GM11168 (cell line): ENCODE measurements at regions not wholly inside any gene's neighbourhood (a gene's known extent, or its start where the extent isn't known, plus 50 kb on each side); places are given as distances from the start of the nearest gene placed in this dataset.

Source experiments
- in situ Hi-C: fragments of 300-500 bp; cut with MboI; formaldehyde crosslinking; loops from one replicate; pipeline ENCODE4 v1.12.0; 2022; ENCODE audit warnings: low sequenced_read_pairs; ENCODE audit not compliant: unreplicated experiment

GRCh38 chr14:51394384-51394783 is 154.3 kb downstream of the TMX1 start:
- in situ Hi-C loops, result loop anchor here (25.0 kb wide), 1 partner anchor 593 kb away; the partner anchor contains the start of gene RTRAF

- in situ Hi-C loops, result loop anchor here (25.0 kb wide), 1 partner anchor 592 kb away; the partner anchor contains the start of gene RTRAF
Measured at GRCh38 chr14:51394804-51395203, 154.8 kb downstream of the TMX1 start.

GRCh38 chr14:51395361-51395849 is 155.4 kb downstream of the TMX1 start:
- in situ Hi-C loops, result loop anchor here (25.0 kb wide), 1 partner anchor 592 kb away; the partner anchor contains the start of gene RTRAF

- in situ Hi-C loops, result loop anchor here (25.0 kb wide), 1 partner anchor 591 kb away; the partner anchor contains the start of gene RTRAF
Measured at GRCh38 chr14:51396222-51396815, 156.3 kb downstream of the TMX1 start.

DNA sequence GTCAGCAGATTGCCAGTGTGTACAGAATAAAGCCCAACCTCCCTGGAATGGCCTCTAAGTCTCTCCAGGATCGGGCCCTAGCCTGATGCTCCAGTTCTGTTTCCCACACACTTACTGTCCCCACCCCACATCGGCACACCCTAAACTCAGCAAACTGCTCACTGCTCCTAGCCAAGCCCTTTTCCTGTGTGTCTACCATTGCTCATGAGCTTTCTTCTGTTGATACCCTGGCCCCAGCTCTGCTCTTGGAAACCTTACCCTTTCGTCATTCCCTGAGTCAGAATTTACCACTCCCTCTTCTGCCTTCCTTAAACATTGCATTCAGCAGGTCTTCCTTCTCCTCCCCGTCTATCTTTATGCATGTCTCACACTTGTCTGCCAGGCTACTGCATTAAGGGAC is 158.9 kb downstream of the TMX1 start:
- in situ Hi-C loops, result loop anchor here (25.0 kb wide), 1 partner anchor 588 kb away; the partner anchor contains the start of gene RTRAF

DNA sequence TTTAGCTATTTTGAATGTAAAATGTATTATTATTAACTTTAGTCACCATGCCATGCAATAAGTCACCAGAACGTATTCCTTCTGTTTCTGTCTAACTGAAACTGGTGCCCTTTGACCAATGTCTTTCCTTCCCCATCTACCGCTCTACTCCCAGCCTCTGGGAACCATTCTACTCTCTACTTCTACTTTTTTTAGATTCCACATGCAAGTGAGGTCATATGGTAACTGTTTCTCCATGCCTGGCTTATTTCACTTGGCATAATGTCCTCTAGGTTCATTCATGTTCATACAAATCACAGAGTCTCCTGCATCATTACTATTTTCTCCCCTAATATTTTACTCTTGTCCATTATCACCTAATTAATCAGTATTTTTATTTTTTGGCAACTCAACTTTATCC is 160.1 kb downstream of the TMX1 start:
- in situ Hi-C loops, result no loop called here

DNA sequence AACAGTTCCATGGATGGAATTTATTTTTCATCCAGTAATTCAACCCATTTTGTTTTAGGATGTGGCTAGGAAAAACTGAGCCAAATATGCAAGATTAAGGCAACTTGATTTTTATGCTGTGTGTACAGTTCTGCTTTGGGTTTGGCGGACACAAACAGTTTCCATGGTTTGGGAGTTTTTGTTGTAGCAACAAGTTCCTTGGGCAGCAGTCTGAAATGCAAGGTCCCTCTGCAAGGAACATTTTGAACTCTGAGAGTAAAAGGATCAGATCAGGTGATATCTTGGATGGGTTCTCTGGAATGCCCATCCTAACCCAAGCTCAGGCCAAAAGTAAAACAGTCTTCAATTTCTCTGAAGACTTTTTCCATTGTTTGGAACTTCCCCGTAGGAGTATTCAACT is 161.2 kb downstream of the TMX1 start:
- in situ Hi-C loops, result no loop called here

DNA sequence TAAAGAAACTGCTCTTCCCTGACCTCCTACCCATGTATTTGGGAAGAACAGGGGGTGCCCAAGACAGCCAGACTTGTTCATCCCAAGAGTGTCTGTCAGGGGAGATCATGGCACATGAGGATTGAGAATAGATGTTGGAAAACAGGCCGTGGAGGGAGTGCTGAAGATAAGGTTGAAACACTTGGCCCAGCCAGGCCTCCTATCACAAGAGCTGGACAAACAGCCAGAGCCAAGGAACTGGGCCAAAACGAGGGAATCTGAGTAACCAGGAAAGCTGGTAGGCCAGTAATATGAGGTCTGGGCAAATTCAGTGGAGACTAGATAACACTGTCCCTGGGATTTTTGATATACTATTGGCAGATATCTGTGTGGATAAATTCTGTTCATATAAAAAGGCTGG is 161.7 kb downstream of the TMX1 start:
- in situ Hi-C loops, result no loop called here

DNA sequence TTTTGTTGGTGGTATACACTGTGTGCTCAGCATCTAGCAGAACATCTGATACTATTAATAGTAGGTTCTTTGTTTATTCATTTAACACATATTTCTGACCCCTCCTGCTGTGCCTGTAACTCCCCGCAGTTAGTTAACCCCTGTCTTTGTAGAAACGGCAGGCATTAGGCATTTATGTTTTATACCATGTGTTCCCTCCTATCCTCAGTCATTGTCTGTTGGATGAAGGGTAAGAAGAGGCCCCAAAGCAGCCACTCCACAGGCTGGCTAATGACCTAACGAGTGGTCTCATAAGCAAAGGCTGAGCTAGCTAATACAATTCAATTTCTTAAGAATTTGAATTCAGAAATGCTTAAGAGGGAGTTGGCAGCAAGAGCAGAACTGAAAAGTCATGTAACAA is 170.8 kb downstream of the TMX1 start:
- in situ Hi-C loops, result no loop called here

DNA sequence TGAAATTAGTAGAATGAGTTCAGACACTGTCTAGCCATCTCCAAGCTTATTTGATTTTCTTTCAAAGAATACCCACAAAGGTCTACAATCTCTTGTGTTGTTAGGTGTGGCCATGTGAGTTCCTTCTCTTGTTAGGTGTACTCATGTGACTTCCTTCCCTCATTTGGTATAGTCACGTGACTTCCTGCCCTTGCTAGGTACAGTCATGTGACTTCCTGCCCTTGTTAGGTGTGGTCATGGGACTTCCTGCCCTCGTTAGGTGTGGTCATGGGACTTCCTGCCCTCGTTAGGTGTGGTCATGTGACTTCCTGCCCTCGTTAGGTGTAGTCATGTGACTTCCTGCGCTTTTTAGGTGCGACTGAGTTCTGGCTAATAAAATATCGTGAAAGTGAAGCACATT is 179.6 kb downstream of the TMX1 start:
- in situ Hi-C loops, result no loop called here

DNA sequence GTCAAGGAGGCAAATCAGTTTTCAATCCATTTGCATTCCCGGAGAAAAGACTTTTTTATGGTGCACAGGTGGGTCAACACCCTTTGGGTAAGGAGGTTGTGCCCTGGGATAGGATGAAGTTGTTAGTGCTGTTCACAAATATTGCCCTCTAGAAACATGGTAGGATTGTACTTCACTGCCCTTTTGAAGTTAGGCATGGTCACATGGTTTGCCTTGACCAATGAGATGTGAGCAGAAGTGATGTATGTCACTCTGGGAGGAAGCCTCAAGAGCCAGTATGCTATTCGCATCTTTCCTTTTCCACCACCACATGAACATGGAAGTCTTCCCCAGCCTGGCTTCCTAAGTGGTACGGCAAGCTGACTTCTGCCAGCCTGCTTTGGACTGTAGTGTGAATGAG is 182.7 kb downstream of the TMX1 start:
- in situ Hi-C loops, result no loop called here

- in situ Hi-C loops, result no loop called here
Measured at GRCh38 chr14:51424041-51424440, 184.0 kb downstream of the TMX1 start.

DNA sequence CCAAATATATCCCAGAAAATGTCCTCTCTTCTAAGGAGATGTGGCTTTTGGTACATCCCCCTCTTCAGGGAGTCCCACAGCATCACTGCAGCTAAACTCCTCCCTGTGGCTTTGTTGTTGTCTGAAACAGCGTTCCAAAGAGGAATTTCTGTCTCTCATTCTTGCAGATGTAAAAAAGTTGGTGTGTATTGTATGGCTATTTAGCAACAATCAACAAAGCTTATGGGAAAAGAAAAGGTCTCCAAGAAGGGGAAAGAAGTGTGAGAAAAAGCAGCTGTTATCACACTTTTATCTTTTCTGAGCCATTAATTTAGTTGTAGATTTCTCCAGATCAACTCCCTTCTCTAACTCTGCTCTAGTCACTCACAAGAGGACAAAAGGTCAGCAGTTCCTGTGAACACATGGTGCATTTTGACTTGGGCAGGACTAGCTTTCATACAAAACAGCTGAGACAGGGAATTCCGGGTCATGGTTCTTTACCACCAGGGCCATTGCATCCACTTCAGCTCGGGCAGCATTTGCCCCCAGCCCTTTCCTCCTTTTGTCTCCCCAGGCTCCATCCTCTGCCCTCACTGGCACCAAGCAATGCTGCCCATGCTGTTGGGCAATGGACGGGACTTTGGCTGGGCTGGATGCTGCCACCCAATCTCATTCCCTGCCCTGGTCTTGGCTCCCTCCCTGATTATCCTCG is 184.7 kb downstream of the TMX1 start:
- in situ Hi-C loops, result no loop called here

DNA sequence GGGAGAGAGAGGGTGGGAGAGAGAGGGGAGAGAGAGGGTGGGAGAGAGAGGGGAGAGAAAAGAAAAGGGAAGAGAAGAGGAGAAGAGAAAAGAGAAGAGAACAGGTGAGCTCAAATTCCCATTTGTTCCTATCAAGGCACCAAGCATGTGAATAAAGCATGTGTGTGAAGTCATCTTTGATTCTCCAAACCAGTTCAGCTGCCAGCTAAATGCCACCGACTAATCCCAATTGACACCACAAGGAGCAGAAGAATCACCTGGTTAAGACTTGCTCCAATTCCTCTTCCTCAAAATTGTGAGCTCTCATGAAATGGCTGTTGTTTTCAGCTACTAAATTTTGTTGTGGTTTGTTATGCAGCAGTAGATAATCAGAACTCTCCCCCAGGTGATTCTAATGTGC is 188.9 kb downstream of the TMX1 start:
- in situ Hi-C loops, result no loop called here

DNA sequence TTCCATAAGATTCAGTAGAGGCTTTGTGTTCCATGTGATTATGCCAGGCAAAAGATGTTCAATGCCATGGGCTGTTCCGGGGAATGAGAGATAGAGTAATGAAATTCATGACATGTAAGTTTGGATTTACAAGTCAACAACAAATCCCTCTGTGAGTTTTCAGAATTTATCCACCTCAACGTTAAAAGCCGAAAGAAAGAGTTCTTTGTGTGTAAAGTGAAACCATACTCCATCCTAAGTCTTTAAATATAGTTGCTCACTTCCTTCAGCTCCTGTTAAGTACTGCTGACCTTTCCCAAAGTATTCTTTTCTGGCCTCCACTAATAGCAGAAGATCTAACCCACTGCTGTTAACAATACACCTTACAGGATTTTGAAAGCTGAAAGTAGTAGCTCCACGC is 190.0 kb downstream of the TMX1 start:
- in situ Hi-C loops, result no loop called here

DNA sequence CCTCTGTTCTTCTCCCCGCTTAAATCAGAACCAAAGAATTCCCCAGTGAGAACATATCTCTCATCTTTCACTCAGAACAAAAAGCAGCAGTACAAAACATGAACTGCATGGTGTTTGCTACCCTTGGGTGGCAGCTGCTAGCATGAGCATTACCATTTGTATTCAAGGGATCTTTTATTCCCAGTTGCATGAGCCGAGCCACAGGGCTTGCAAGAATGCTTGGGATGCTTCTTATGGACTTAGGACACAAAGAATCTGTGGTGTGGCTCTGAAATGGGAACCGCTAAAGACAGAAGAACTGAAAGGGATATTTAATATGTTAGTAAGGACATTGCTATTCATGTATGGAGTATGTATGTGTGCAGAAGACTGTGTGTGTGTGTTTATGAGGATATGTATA is 190.6 kb downstream of the TMX1 start:
- in situ Hi-C loops, result no loop called here

DNA sequence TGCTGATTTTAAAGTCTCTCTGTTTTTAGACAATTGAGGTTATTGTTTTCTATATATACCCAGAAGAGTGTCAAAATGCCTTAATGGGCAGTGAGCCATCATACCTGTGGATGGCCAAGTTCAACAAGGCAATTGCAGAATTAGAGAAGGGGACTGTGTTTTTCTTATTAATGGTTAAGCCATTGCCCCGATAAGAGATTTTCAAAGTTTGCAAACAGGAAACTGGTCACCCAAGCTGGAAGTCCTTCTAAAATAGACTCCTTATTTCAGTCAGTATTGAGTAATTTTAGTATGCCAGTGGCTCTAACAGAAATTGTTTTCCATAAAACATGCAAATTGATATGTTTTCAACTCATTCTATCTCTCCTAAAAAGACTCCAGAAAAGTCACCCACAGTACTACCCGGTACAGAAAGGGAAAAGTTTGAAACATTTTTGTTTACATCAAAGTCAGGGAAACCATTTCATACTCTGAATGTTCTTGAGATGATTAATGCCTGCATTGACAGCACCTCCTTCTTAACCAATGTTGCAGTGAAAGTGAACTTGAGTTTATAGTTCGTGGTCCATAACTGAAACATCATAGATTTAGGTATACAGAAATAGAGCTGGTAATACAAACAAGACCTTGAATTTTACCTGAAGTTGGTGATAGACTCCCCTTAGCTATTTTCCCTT is 191.1 kb downstream of the TMX1 start:
- in situ Hi-C loops, result no loop called here

DNA sequence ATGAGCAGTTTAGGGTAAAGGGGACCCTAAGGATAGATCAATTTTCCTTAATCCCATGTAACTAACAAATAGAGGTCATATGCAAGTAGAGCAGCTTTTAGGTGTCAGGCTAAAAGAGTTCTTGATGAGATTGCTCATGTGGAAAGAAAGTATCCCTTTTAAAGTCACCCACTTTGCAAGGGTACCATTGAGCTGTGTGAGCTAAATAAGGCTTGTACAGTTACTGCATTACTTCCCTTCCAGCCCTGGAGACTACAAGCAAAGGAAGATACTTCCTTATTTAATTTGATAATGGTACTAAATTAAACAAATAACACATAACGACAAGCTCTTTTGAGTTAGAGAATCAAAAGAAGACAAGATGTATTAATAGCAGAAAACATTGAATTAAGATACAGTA is 191.7 kb downstream of the TMX1 start:
- in situ Hi-C loops, result no loop called here

- in situ Hi-C loops, result no loop called here
Measured at GRCh38 chr14:51432302-51432948, 192.4 kb downstream of the TMX1 start.

DNA sequence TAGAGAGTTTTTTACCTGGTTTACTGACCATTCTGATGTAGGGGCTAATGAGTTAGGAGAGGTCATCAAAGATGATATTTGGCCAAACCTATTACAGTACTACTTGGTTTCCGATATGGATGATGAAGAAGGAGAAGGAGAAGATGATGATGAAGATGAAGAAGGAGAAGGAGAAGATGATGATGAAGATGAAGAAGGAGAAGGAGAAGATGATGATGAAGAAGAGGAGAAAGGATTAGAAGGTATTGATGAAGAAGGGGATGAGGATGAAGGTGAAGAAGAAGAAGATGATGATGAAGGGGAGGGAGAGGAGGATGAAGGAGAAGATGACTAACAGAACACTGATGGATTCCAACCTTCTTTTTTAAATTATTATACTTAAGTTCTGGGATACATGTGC is 196.6 kb downstream of the TMX1 start:
- in situ Hi-C loops, result no loop called here

GRCh38 chr14:51439896-51440295 is 199.8 kb downstream of the TMX1 start:
- in situ Hi-C loops, result no loop called here
